T-cell (primary cell): ENCODE measurements at regions not wholly inside any gene's neighbourhood (a gene's known extent, or its start where the extent isn't known, plus 50 kb on each side); places are given as distances from the start of the nearest gene placed in this dataset.
"Not testable (repeated sequence)": the region's sequence is repeated elsewhere in the genome, so short reads cannot be mapped to it uniquely, and the experiment has no call there.

ENCODE experiments used
- ATAC-seq, 4 experiments: fragments of 200-7000 bp in 3 of 4; fragments of 150-1000 bp in 1 of 4; cut with Tn5 transposase; replicated peaks in 1 of 4; 1 replicate in 3 of 4; 2 replicates in 1 of 4; pipeline ENCODE4 v1.10.0; 2021; ENCODE audit warnings: moderate library complexity in 3 of 4, mild to moderate bottlenecking in 2 of 4, moderate number of reproducible peaks in 1 of 4
- CTCF ChIA-PET, 2 donors: fragments of 300-600 bp; sonication (Branson Sonifier 250); formaldehyde crosslinking; loops; one replicate each; lab custom pipeline; 2022; ENCODE audit warnings: antibody characterized with exemption in 2 of 2; lab: Charles Lee
- POLR2A ChIA-PET, 2 donors: fragments of 300-600 bp; sonication (Branson Sonifier 250); formaldehyde crosslinking; loops; one replicate each; lab custom pipeline; 2022; ENCODE audit warnings: antibody characterized with exemption in 2 of 2; lab: Charles Lee
- DNase-seq, 35 experiments: peaks; one replicate each; pipeline versions ENCODE4 v3.0.0 to v3.0.0-alpha.2; 2013 to 2023
- H3K27ac ChIP-seq: one replicate; pipeline ENCODE4 v1.5.1; 2013; ENCODE audit warnings: low read length
- H3K27me3 ChIP-seq, 2 experiments: replicated peaks in 1 of 2; 1 replicate in 1 of 2; 2 replicates in 1 of 2; pipeline versions ENCODE4 v1.6.1 to v1.7.0; 2013; ENCODE audit warnings: low read length in 1 of 2, mixed read lengths in 1 of 2; ENCODE audit not compliant: control insufficient read depth in 2 of 2, insufficient read depth in 2 of 2; ENCODE audit errors: extremely low read depth in 1 of 2
- H3K36me3 ChIP-seq, 2 donors: 1 replicate in 1 of 2; 2 replicates in 1 of 2; pipeline versions ENCODE4 v1.6.1 to v1.7.0; 2013; ENCODE audit warnings: low read length in 1 of 2; ENCODE audit not compliant: control insufficient read depth in 2 of 2, insufficient read depth in 1 of 2; ENCODE audit errors: extremely low read depth in 1 of 2
- H3K4me1 ChIP-seq, 2 experiments: 1 replicate in 1 of 2; 2 replicates in 1 of 2; pipeline versions ENCODE4 v1.6.1 to v1.7.0; 2013; ENCODE audit warnings: low read length in 2 of 2, mixed read lengths in 1 of 2; ENCODE audit not compliant: insufficient read depth in 2 of 2, control insufficient read depth in 1 of 2; ENCODE audit errors: extremely low read depth in 1 of 2
- H3K4me3 ChIP-seq, 2 donors: 1 replicate in 1 of 2; 2 replicates in 1 of 2; pipeline versions ENCODE4 v1.5.1 to v1.7.0; 2013; ENCODE audit warnings: mild to moderate bottlenecking in 2 of 2, low read length in 1 of 2, moderate library complexity in 1 of 2; ENCODE audit not compliant: control insufficient read depth in 1 of 2; ENCODE audit errors: extremely low read depth in 1 of 2
- H3K9me3 ChIP-seq: 2 replicates; pipeline ENCODE4 v1.7.0; 2013
- H3K27ac Mint-ChIP-seq, 2 donors: one replicate each; pipeline ENCODE4 v1.8.0; 2020 to 2021; ENCODE audit warnings: mild to moderate bottlenecking in 2 of 2, mixed read lengths in 2 of 2
- H3K27me3 Mint-ChIP-seq, 2 donors: one replicate each; pipeline ENCODE4 v1.8.0; 2021 to 2022; ENCODE audit warnings: mixed read lengths in 2 of 2
- H3K36me3 Mint-ChIP-seq: one replicate; pipeline ENCODE4 v1.8.0; 2021; ENCODE audit warnings: mixed read lengths
- H3K4me1 Mint-ChIP-seq, 3 donors: one replicate each; pipeline ENCODE4 v1.8.0; 2020 to 2022; ENCODE audit warnings: mixed read lengths in 3 of 3, mild to moderate bottlenecking in 1 of 3
- H3K4me3 Mint-ChIP-seq, 3 donors: one replicate each; pipeline ENCODE4 v1.8.0; 2020 to 2022; ENCODE audit warnings: mild to moderate bottlenecking in 3 of 3, mixed read lengths in 3 of 3, moderate library complexity in 3 of 3
- H3K9me3 Mint-ChIP-seq, 3 donors: one replicate each; pipeline ENCODE4 v1.8.0; 2020 to 2022; ENCODE audit warnings: mixed read lengths in 3 of 3
- WGBS: methylation state at CpG from one replicate; pipeline ENCODE4 v1.1.5; 2013; ENCODE audit warnings: missing lambda C conversion rate; ENCODE audit not compliant: insufficient coverage; 5-methylcytosine and 5-hydroxymethylcytosine counted together

DNA sequence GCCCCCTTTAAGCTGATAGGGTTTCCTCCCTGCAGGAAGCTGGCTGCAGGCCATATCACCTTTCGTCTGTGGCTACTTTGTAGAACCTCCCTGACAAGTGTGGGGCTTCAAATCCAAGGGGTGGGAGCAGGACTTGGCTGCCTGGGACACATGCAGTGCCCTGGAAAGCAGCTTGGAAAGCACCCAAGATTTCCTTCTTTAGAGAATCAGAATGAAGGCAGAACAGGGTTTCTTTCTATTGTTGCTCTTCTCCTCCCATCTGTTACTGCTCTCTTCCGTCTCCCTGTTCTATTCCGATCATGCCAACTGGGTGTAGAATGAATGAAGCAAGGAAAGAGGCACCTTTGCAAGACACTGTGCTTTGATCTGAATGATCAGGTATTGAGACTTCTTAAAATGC lies 282.2 kb downstream of the MED10 start:
- Histone ChIP-seq H3K27me3 (no peaks in the 10 kb centered on the region), H3K36me3 (no peaks in the 10 kb centered on the region), H3K27ac (no peak overlapping the region), H3K4me1 (no peaks in the 10 kb centered on the region), H3K9me3 (no peaks in the 10 kb centered on the region), H3K4me3 (no peak overlapping the region)
- ATAC-seq (no peak), DNase-seq (no peak)
- Mint-ChIP-seq H3K4me3 (no peak overlapping the region), H3K4me1 (no peaks in the 10 kb centered on the region), H3K9me3 (peaks cover 0 to 14% (median 7%) of the 10 kb centered on the region in 3 donors), H3K36me3 (no peaks in the 10 kb centered on the region), H3K27me3 (peaks cover 0 to 3% of the 10 kb centered on the region in 2 donors), H3K27ac (no peak overlapping the region)
- ChIA-PET CTCF (no interaction called here), POLR2A (no interaction called here)
- WGBS, result 63% methylated on average over 1 of the region's 3 CpGs

- H3K4me1 ChIP-seq, POLR2A ChIA-PET, H3K4me3 Mint-ChIP-seq, H3K36me3 ChIP-seq, CTCF ChIA-PET, H3K4me3 ChIP-seq, ATAC-seq, H3K27me3 ChIP-seq, H3K27ac Mint-ChIP-seq, H3K4me1 Mint-ChIP-seq, H3K36me3 Mint-ChIP-seq, H3K27ac ChIP-seq, H3K27me3 Mint-ChIP-seq, DNase-seq, H3K9me3 ChIP-seq: not testable (repeated sequence)
- WGBS, result 0% methylated on average over 1 of the region's 1 CpG
- H3K9me3 Mint-ChIP-seq, result peaks cover 0 to 11% (median 7%) of the 10 kb centered on the region in 3 donors
Observed at GRCh38 chr5:6094180-6094579, 284.2 kb downstream of the MED10 start.

DNA sequence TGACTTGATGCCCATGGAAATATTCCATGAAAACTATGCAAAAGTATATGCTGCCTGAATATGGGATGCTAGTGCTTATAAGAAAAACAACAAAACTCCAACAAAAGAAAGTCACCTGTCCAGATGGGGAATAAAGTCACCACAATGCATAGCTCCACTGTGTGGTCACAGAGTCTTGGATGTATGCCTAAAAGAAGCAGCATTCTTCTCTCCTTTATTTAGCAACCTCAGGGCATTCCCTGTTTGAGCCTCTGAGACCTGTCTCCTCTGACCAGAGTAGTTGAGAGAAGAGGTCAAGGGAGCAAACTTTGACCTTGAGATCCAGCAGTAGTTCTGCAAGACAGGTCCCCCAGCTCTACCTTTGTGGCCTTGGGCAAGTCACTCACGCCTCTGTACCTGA lies 287.5 kb downstream of the MED10 start:
- ChIA-PET POLR2A (no interaction called here), CTCF (no interaction called here)
- no peak overlapping the region for H3K4me3 Mint-ChIP-seq

DNA sequence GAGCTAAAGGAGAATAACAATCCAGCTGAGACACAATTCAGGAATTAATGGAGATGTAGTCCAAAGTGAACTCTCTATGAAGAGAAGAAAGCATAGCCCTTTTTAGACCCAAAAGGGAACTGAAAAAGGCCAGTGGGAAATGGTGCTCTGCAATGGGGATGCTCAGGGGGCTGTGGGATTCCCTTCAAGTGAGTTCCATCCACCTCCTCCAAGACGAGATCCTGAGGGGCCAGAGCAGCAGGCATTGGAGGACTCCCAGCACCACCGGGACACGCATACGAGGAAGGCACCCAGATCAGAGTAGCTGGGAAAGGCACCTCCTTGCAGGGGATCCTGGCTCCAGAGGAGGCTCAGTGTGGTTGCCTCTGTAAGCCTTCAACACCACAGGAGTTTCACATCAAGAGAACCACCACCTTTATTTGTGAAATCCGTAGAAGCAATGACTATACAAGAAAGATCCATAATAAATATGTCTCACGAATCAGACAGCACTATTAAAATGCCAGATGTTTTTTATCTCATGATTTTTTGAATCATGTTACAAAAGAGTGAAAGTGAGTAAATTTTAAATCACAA lies 288.2 kb downstream of the MED10 start:
- DNase-seq, result no peak
- H3K36me3 ChIP-seq, result no peaks in the 10 kb centered on the region
- no peaks in the 10 kb centered on the region for H3K4me1 ChIP-seq
- Mint-ChIP-seq H3K36me3 (no peaks in the 10 kb centered on the region), H3K4me3 (no peak overlapping the region), H3K9me3 (peaks cover 0 to 8% (median 3%) of the 10 kb centered on the region in 3 donors), H3K4me1 (no peaks in the 10 kb centered on the region), H3K27me3 (no peaks in the 10 kb centered on the region), H3K27ac (no peak overlapping the region)
- no peak for ATAC-seq
- no CpG with 5 or more reads among the region's 6 CpGs for WGBS
- no peaks in the 10 kb centered on the region for H3K27me3 ChIP-seq
- no peaks in the 10 kb centered on the region for H3K9me3 ChIP-seq
- POLR2A ChIA-PET, result no interaction called here
- no peak overlapping the region for H3K4me3 ChIP-seq
- no peak overlapping the region for H3K27ac ChIP-seq
- CTCF ChIA-PET, result no interaction called here

More for the DNA sequence above, 287.5 kb downstream of the MED10 start:
- H3K36me3 Mint-ChIP-seq, result no peaks in the 10 kb centered on the region
- Histone ChIP-seq H3K27me3 (no peaks in the 10 kb centered on the region), H3K4me1 (no peaks in the 10 kb centered on the region), H3K9me3 (no peaks in the 10 kb centered on the region), H3K4me3 (no peak overlapping the region), H3K36me3 (no peaks in the 10 kb centered on the region), H3K27ac (no peak overlapping the region)
- H3K4me1 Mint-ChIP-seq, result no peaks in the 10 kb centered on the region
- H3K9me3 Mint-ChIP-seq, result peaks cover 0 to 8% (median 3%) of the 10 kb centered on the region in 3 donors
- DNase-seq, result no peak
- 86% methylated on average over 1 of the region's 1 CpG for WGBS
- ATAC-seq, result no peak
- no peaks in the 10 kb centered on the region for H3K27me3 Mint-ChIP-seq
- H3K27ac Mint-ChIP-seq, result no peak overlapping the region

GRCh38 chr5:6088706-6089105 lies 289.6 kb downstream of the MED10 start:
- Mint-ChIP-seq H3K4me1 (no peaks in the 10 kb centered on the region), H3K27ac (no peak overlapping the region), H3K4me3 (no peak overlapping the region), H3K27me3 (no peaks in the 10 kb centered on the region), H3K9me3 (peaks cover 0 to 8% (median 3%) of the 10 kb centered on the region in 3 donors), H3K36me3 (no peaks in the 10 kb centered on the region)
- Histone ChIP-seq H3K9me3 (no peaks in the 10 kb centered on the region), H3K4me3 (no peak overlapping the region), H3K36me3 (no peaks in the 10 kb centered on the region), H3K27me3 (no peaks in the 10 kb centered on the region), H3K4me1 (no peaks in the 10 kb centered on the region), H3K27ac (no peak overlapping the region)
- ChIA-PET POLR2A (no interaction called here), CTCF (no interaction called here)
- ATAC-seq (no peak), DNase-seq (no peak)
- WGBS, result 76% methylated on average over 2 of the region's 2 CpGs

GRCh38 chr5:6087576-6087975 lies 290.8 kb downstream of the MED10 start:
- WGBS, result 80% methylated on average over 10 of the region's 12 CpGs
- no peak overlapping the region for H3K4me3 ChIP-seq
- no peaks in the 10 kb centered on the region for H3K36me3 ChIP-seq
- H3K9me3 ChIP-seq, result no peaks in the 10 kb centered on the region
- ATAC-seq (no peak), DNase-seq (no peak)
- Mint-ChIP-seq H3K9me3 (peaks cover 0 to 5% (median 3%) of the 10 kb centered on the region in 3 donors), H3K4me3 (no peak overlapping the region), H3K27ac (no peak overlapping the region), H3K36me3 (no peaks in the 10 kb centered on the region), H3K27me3 (no peaks in the 10 kb centered on the region), H3K4me1 (no peaks in the 10 kb centered on the region)
- POLR2A ChIA-PET, result no interaction called here
- CTCF ChIA-PET, result no interaction called here
- no peaks in the 10 kb centered on the region for H3K27me3 ChIP-seq
- no peaks in the 10 kb centered on the region for H3K4me1 ChIP-seq
- no peak overlapping the region for H3K27ac ChIP-seq

GRCh38 chr5:6086871-6087270 lies 291.5 kb downstream of the MED10 start:
- no peak overlapping the region for H3K27ac Mint-ChIP-seq
- Histone ChIP-seq H3K36me3 (no peaks in the 10 kb centered on the region), H3K4me1 (no peaks in the 10 kb centered on the region), H3K9me3 (no peaks in the 10 kb centered on the region), H3K27me3 (no peaks in the 10 kb centered on the region), H3K4me3 (no peak overlapping the region), H3K27ac (no peak overlapping the region)
- ChIA-PET POLR2A (no interaction called here), CTCF (no interaction called here)
- 97% methylated on average over 3 of the region's 4 CpGs for WGBS
- no peaks in the 10 kb centered on the region for H3K4me1 Mint-ChIP-seq
- no peak for DNase-seq
- no peaks in the 10 kb centered on the region for H3K27me3 Mint-ChIP-seq
- no peak for ATAC-seq
- peaks cover 0 to 3% (median 0%) of the 10 kb centered on the region in 3 donors for H3K9me3 Mint-ChIP-seq
- H3K36me3 Mint-ChIP-seq, result no peaks in the 10 kb centered on the region
- no peak overlapping the region for H3K4me3 Mint-ChIP-seq
